ENCODE measurements at regions not wholly inside any gene's neighbourhood (a gene's known extent, or its start where the extent isn't known, plus 50 kb on each side); places are given as distances from the start of the nearest gene placed in this dataset.

- Histone ChIP-seq H3K27me3 (replicated peaks in 1 of 4; ENCODE audit: control insufficient read depth in 3 of 4, extremely low read depth in 1 of 4, insufficient read depth in 3 of 4, low read length in 3 of 4) (no peaks in the 10 kb centered on the region), H2AFZ (ENCODE audit: low read length) (no peak overlapping the region), H3K14ac (ENCODE audit: insufficient read length) (no peak overlapping the region), H4K20me1 (replicated peaks in 1 of 2; ENCODE audit: control insufficient read depth in 1 of 2, insufficient read depth in 2 of 2, low read length in 2 of 2) (no peaks in the 10 kb centered on the region), H4K5ac (ENCODE audit: insufficient read length, low read depth, low read length) (no peak overlapping the region), H3K4ac (replicated peaks; ENCODE audit: insufficient read length, low read depth, low read length) (no peak overlapping the region), H2BK120ac (replicated peaks; ENCODE audit: low read depth, low read length) (no peak overlapping the region), H2BK20ac (ENCODE audit: low read length) (no peak overlapping the region), H2AK5ac (ENCODE audit: low read depth, low read length) (no peak overlapping the region), H3K23me2 (ENCODE audit: low read depth, low read length) (no peaks in the 10 kb centered on the region), H3K56ac (replicated peaks; ENCODE audit: insufficient read length, low read depth, low read length) (no peak overlapping the region), H2BK15ac (ENCODE audit: low read length) (no peak overlapping the region), H4K8ac (ENCODE audit: extremely low read depth, insufficient read depth, low read length) (no peak overlapping the region), H3K79me2 (ENCODE audit: control insufficient read depth in 1 of 2, insufficient read depth in 2 of 2, low read length in 2 of 2) (no peaks in the 10 kb centered on the region), H3K23ac (ENCODE audit: insufficient read length) (no peak overlapping the region), H2BK12ac (ENCODE audit: low read depth, low read length) (no peak overlapping the region), H3K9me3 (ENCODE audit: insufficient read depth in 2 of 2, low read depth in 1 of 2, low read length in 1 of 2) (no peaks in the 10 kb centered on the region), H3K36me3 (ENCODE audit: control insufficient read depth in 2 of 4, insufficient read depth in 4 of 4, low read length in 3 of 4) (no peaks in the 10 kb centered on the region), H3K9ac (replicated peaks in 1 of 4; ENCODE audit: extremely low read depth in 1 of 4, low read depth in 3 of 4, low read length in 3 of 4) (no peak overlapping the region), H3K27ac (ENCODE audit: low read depth, low read length) (no peak overlapping the region), H3K4me1 (replicated peaks in 1 of 4; ENCODE audit: control insufficient read depth in 3 of 4, insufficient read depth in 4 of 4, low read length in 3 of 4) (no peaks in the 10 kb centered on the region), H3K4me3 (ENCODE audit: extremely low read depth in 1 of 4, insufficient read depth in 2 of 4, low read depth in 3 of 4, low read length in 4 of 4) (no peak overlapping the region), H2BK5ac (ENCODE audit: low read depth, low read length) (no peak overlapping the region), H4K91ac (replicated peaks; ENCODE audit: insufficient read length, low read length) (no peak overlapping the region), H3K4me2 (ENCODE audit: insufficient read depth in 1 of 2, low read depth in 2 of 2, low read length in 2 of 2) (no peak overlapping the region), H3K18ac (ENCODE audit: extremely low read depth, low read length) (no peak overlapping the region), H3K79me1 (ENCODE audit: low read depth, low read length) (no peaks in the 10 kb centered on the region)
- CTCF ChIA-PET (ENCODE audit: partially characterized antibody), result interaction anchor here (2.0 kb wide), 1 partner anchor 11 kb away, joined by 9 read pairs; no protein-coding TSS in a partner anchor
- no peak for DNase-seq (ENCODE audit: low read depth in 1 of 2, low spot score in 2 of 2)
- WGBS, 2 experiments (ENCODE audit: extremely low coverage in 1 of 2, insufficient coverage in 1 of 2, insufficient read length in 1 of 2, insufficient replicate concordance in 2 of 2, low coverage in 1 of 2, low lambda C conversion rate in 2 of 2, missing lambda C conversion rate in 1 of 2), result 100% methylated on average over 2 of the region's 2 CpGs; no CpG with 5 or more reads in 1 of the 2 experiments
- POLR2A ChIA-PET (ENCODE audit: partially characterized antibody), result no interaction called here
- FAIRE-seq, result no peak
- TF ChIP-seq YY1 (IDR thresholded peaks at IDR 0.05; ENCODE audit: low read depth, low read length), result no peak
- TF ChIP-seq TEAD4 (IDR thresholded peaks at IDR 0.05; ENCODE audit: low read depth, low read length), result no peak
- no peak for TF ChIP-seq SRF (IDR thresholded peaks at IDR 0.05; ENCODE audit: low read depth, low read length)
- no peak for TF ChIP-seq POLR2A (IDR thresholded peaks at IDR 0.05; ENCODE audit: control extremely low read depth in 1 of 2, low read depth in 2 of 2, low read length in 2 of 2)
- no peak for TF ChIP-seq NANOG (IDR thresholded peaks at IDR 0.05; ENCODE audit: insufficient read depth, low read depth, low read length, poor library complexity, severe bottlenecking)
- TF ChIP-seq SIRT6 (IDR thresholded peaks at IDR 0.05; ENCODE audit: low read length), result no peak
- TF ChIP-seq SIN3A (conservative IDR thresholded peaks at IDR 0.05 in 1 of 2, IDR thresholded peaks at IDR 0.05 in 1 of 2; ENCODE audit: low read depth in 1 of 2, low read length in 2 of 2), result no peak
- no peak for TF ChIP-seq SP2 (IDR thresholded peaks at IDR 0.05; ENCODE audit: low read length)
- TF ChIP-seq POU5F1 (IDR thresholded peaks at IDR 0.05; ENCODE audit: low read depth, low read length), result no peak
- no peak for TF ChIP-seq BACH1 (IDR thresholded peaks at IDR 0.05; ENCODE audit: low read length)
- TF ChIP-seq RNF2 (IDR thresholded peaks at IDR 0.05; ENCODE audit: borderline replicate concordance, low read depth, low read length, missing control alignments, poor library complexity, severe bottlenecking), result no peak
- TF ChIP-seq HDAC6 (IDR thresholded peaks at IDR 0.05; ENCODE audit: low read depth, low read length), result no peak
- TF ChIP-seq CHD1 (IDR thresholded peaks at IDR 0.05; ENCODE audit: low read depth, low read length), result no peak
- TF ChIP-seq FOSL1 (IDR thresholded peaks at IDR 0.05; ENCODE audit: insufficient read depth, low read depth, low read length), result no peak
- TF ChIP-seq RAD21 (IDR thresholded peaks at IDR 0.05 in 1 of 2, conservative IDR thresholded peaks at IDR 0.05 in 1 of 2; ENCODE audit: low read depth in 2 of 2, low read length in 2 of 2), result no peak
- TF ChIP-seq BCL11A (IDR thresholded peaks at IDR 0.05; ENCODE audit: low read depth in 2 of 2, low read length in 2 of 2), result no peak
These were observed 440.7 kb upstream of the KCNMB2 start for GRCh38 chr3:178095522-178095921.
